ENCODE measurements at regions not wholly inside any gene's neighbourhood (a gene's known extent, or its start where the extent isn't known, plus 50 kb on each side); places are given as distances from the start of the nearest gene placed in this dataset.

DNA sequence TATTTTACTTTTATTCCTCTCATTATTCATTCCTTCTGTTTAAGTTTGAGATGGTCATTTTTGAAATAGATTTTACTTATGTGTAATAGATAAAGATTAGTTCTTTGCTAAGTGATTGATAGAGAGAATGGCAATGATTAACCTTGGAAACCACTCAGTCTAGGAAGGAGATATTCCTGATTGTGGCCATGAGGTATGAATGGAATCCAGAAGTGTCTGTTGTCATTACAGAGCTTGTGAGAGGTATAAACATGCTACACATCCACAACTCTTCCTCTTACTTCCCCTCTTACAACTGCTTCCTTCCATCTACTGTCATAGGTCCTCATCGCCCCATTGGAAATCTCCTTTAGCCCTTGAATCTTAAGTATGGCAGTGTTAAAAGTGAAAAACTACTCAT, 988.8 kb upstream of the B3GALT2 start:
- CTCF ChIA-PET, result no interaction called here
- Histone ChIP-seq H3K79me2 (ENCODE audit: control insufficient read depth, insufficient read depth, low read length) (no peaks in the 10 kb centered on the region), H4K20me1 (replicated peaks; ENCODE audit: control insufficient read depth, extremely low read depth, insufficient read depth, low read length) (no peaks in the 10 kb centered on the region), H3K4me1 (ENCODE audit: control insufficient read depth, extremely low read depth, insufficient read depth, low read length) (no peaks in the 10 kb centered on the region), H3K36me3 (ENCODE audit: control insufficient read depth in 2 of 2, extremely low read depth in 1 of 2, insufficient read depth in 2 of 2, low read length in 2 of 2) (no peaks in the 10 kb centered on the region), H3K9me1 (replicated peaks; ENCODE audit: control insufficient read depth, extremely low read depth, insufficient read depth, low read length) (no peaks in the 10 kb centered on the region), H3K27me3 (ENCODE audit: control insufficient read depth in 2 of 2, insufficient read depth in 2 of 2, low read length in 2 of 2) (no peaks in the 10 kb centered on the region), H3K4me3 (replicated peaks in 1 of 3; ENCODE audit: insufficient read depth in 1 of 3, low read depth in 1 of 3, low read length in 3 of 3) (no peak overlapping the region), H3K9me3 (replicated peaks; ENCODE audit: control insufficient read depth, insufficient read depth, low read length) (no peaks in the 10 kb centered on the region), H2AFZ (ENCODE audit: low read depth, low read length) (no peak overlapping the region), H3K4me2 (ENCODE audit: insufficient read depth, low read length) (no peak overlapping the region), H3K27ac (ENCODE audit: insufficient read depth, low read depth, low read length) (no peak overlapping the region), H3K9ac (replicated peaks; ENCODE audit: extremely low read depth, insufficient read depth, low read length) (no peak overlapping the region)
- DNase-seq (ENCODE audit: low read depth, low spot score), result no peak
- POLR2A ChIA-PET, result no interaction called here
- BruUV-seq (replicated peaks), result no TSS peak
- intact Hi-C loops (cut with micrococcal nuclease) (no loop called here), dilution Hi-C loops (cut with MboI; ENCODE audit: extremely low pct_ligation_motif_present, low sequenced_read_pairs) (no loop called here)
- TF ChIP-seq MYC (IDR thresholded peaks at IDR 0.05; ENCODE audit: low read depth, low read length) (no peak), EZH2 (IDR thresholded peaks at IDR 0.05; ENCODE audit: borderline replicate concordance, low read depth, low read length, severe bottlenecking) (no peak)
- no peak for FAIRE-seq

DNA sequence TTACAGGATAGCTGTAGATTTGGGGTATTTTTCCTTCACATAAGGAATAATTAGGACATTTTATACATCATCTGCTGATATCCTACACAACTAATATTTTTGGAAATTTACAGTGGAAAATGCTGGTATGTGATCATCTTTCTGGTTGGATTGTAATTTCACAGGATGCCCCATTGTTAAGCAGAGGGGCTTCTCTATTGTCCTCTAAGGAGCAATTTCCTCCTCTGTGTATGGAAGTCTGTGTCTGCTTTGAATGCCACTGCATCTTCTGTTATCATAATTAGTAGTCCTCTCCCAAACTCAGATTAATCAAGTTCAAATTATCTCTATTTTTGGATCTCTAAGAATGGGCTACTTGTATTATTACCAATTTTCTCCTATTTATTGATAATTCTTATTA, 988.1 kb upstream of the B3GALT2 start:
- CTCF ChIA-PET, result no interaction called here
- Histone ChIP-seq H3K36me3 (ENCODE audit: control insufficient read depth in 2 of 2, extremely low read depth in 1 of 2, insufficient read depth in 2 of 2, low read length in 2 of 2) (no peaks in the 10 kb centered on the region), H3K4me3 (replicated peaks in 1 of 3; ENCODE audit: insufficient read depth in 1 of 3, low read depth in 1 of 3, low read length in 3 of 3) (no peak overlapping the region), H3K27me3 (ENCODE audit: control insufficient read depth in 2 of 2, insufficient read depth in 2 of 2, low read length in 2 of 2) (no peaks in the 10 kb centered on the region), H3K4me1 (ENCODE audit: control insufficient read depth, extremely low read depth, insufficient read depth, low read length) (no peaks in the 10 kb centered on the region), H3K9me3 (replicated peaks; ENCODE audit: control insufficient read depth, insufficient read depth, low read length) (no peaks in the 10 kb centered on the region), H3K9me1 (replicated peaks; ENCODE audit: control insufficient read depth, extremely low read depth, insufficient read depth, low read length) (no peaks in the 10 kb centered on the region), H4K20me1 (replicated peaks; ENCODE audit: control insufficient read depth, extremely low read depth, insufficient read depth, low read length) (no peaks in the 10 kb centered on the region), H2AFZ (ENCODE audit: low read depth, low read length) (no peak overlapping the region), H3K27ac (ENCODE audit: insufficient read depth, low read depth, low read length) (no peak overlapping the region), H3K79me2 (ENCODE audit: control insufficient read depth, insufficient read depth, low read length) (no peaks in the 10 kb centered on the region), H3K9ac (replicated peaks; ENCODE audit: extremely low read depth, insufficient read depth, low read length) (no peak overlapping the region), H3K4me2 (ENCODE audit: insufficient read depth, low read length) (no peak overlapping the region)
- POLR2A ChIA-PET, result no interaction called here
- FAIRE-seq, result no peak
- dilution Hi-C loops (cut with MboI; ENCODE audit: extremely low pct_ligation_motif_present, low sequenced_read_pairs) (no loop called here), intact Hi-C loops (cut with micrococcal nuclease) (no loop called here)
- BruUV-seq (replicated peaks), result no TSS peak
- TF ChIP-seq GATA2 (IDR thresholded peaks at IDR 0.05; ENCODE audit: insufficient read depth, insufficient read length, low read depth, low read length) (no peak), JUN (IDR thresholded peaks at IDR 0.05; ENCODE audit: borderline replicate concordance, insufficient read depth, insufficient read length, low read depth) (no peak), POLR2A (IDR thresholded peaks at IDR 0.05; ENCODE audit: low read depth, low read length) (no peak), POLR2AphosphoS5 (IDR thresholded peaks at IDR 0.05; ENCODE audit: insufficient read depth, low read depth, low read length) (no peak), EZH2 (IDR thresholded peaks at IDR 0.05; ENCODE audit: borderline replicate concordance, low read depth, low read length, severe bottlenecking) (no peak), FOS (IDR thresholded peaks at IDR 0.05; ENCODE audit: borderline replicate concordance, insufficient read depth, low read length) (no peak), MYC (IDR thresholded peaks at IDR 0.05; ENCODE audit: low read depth, low read length) (no peak)
- TF ChIP-seq, protein P1, sequence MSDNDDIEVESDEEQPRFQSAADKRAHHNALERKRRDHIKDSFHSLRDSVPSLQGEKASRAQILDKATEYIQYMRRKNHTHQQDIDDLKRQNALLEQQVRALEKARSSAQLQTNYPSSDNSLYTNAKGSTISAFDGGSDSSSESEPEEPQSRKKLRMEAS (IDR thresholded peaks at IDR 0.05; ENCODE audit: insufficient read depth, insufficient read length), result no peak
- TF ChIP-seq, protein P2, sequence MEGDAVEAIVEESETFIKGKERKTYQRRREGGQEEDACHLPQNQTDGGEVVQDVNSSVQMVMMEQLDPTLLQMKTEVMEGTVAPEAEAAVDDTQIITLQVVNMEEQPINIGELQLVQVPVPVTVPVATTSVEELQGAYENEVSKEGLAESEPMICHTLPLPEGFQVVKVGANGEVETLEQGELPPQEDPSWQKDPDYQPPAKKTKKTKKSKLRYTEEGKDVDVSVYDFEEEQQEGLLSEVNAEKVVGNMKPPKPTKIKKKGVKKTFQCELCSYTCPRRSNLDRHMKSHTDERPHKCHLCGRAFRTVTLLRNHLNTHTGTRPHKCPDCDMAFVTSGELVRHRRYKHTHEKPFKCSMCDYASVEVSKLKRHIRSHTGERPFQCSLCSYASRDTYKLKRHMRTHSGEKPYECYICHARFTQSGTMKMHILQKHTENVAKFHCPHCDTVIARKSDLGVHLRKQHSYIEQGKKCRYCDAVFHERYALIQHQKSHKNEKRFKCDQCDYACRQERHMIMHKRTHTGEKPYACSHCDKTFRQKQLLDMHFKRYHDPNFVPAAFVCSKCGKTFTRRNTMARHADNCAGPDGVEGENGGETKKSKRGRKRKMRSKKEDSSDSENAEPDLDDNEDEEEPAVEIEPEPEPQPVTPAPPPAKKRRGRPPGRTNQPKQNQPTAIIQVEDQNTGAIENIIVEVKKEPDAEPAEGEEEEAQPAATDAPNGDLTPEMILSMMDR (IDR thresholded peaks at IDR 0.05; ENCODE audit: extremely low read depth in 1 of 2, insufficient read depth in 1 of 2, low read depth in 1 of 2, low read length in 2 of 2), result no peak
- DNase-seq (ENCODE audit: low read depth, low spot score), result no peak
